Effector memory CD8-positive, alpha-beta T cell (primary cell): ENCODE measurements at regions not wholly inside any gene's neighbourhood (a gene's known extent, or its start where the extent isn't known, plus 50 kb on each side); places are given as distances from the start of the nearest gene placed in this dataset.
"Not testable (repeated sequence)": the region's sequence is repeated elsewhere in the genome, so short reads cannot be mapped to it uniquely, and the experiment has no call there.

Source experiments
- ATAC-seq: fragments of 150-1000 bp; cut with Tn5 transposase; replicated peaks from 2 replicates; pipeline ENCODE4 v1.10.0; 2021; ENCODE audit warnings: mild to moderate bottlenecking, moderate library complexity
- DNase-seq, 3 experiments: peaks; one replicate each; pipeline ENCODE4 v3.0.0; 2021
- H3K27ac Mint-ChIP-seq, 2 donors: one replicate each; pipeline ENCODE4 v1.8.0; 2022; ENCODE audit warnings: mild to moderate bottlenecking in 2 of 2, mixed read lengths in 2 of 2, moderate library complexity in 2 of 2
- H3K27me3 Mint-ChIP-seq, 2 donors: one replicate each; pipeline ENCODE4 v1.8.0; 2022; ENCODE audit warnings: mixed read lengths in 2 of 2
- H3K36me3 Mint-ChIP-seq: one replicate; pipeline ENCODE4 v1.8.0; 2022; ENCODE audit warnings: mild to moderate bottlenecking, moderate library complexity, mixed read lengths; ENCODE audit not compliant: insufficient read depth
- H3K4me1 Mint-ChIP-seq, 2 donors: one replicate each; pipeline ENCODE4 v1.8.0; 2022; ENCODE audit warnings: low read depth in 2 of 2, mixed read lengths in 2 of 2
- H3K4me3 Mint-ChIP-seq, 2 donors: one replicate each; pipeline ENCODE4 v1.8.0; 2022; ENCODE audit warnings: mild to moderate bottlenecking in 2 of 2, mixed read lengths in 2 of 2, moderate library complexity in 2 of 2
- H3K9me3 Mint-ChIP-seq, 2 donors: one replicate each; pipeline ENCODE4 v1.8.0; 2022; ENCODE audit warnings: mixed read lengths in 2 of 2

DNA sequence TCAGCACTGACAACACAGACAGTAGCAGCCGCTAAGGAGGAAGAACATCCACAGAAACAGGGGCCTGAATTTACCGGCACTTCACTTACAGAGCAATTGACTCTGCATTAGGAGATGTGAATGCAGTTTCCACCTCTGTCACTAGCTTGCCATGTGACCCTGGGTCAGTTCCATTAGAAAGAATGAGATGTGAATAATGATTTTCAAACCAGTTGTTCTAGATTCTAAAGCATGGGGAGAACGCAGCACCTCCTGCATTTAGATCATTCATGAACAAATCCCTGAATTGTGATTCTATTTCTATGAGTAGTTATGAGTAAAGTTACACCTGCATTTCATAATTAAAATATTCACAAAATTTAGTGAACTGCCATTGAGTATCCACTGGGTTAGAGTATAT, 197.3 kb upstream of the EXOC2 start:
- no peaks in the 10 kb centered on the region for H3K4me1 Mint-ChIP-seq
- no peak overlapping the region for H3K4me3 Mint-ChIP-seq
- H3K27me3 Mint-ChIP-seq: peaks cover 9 to 28% of the 10 kb centered on the region in 2 donors
- no peaks in the 10 kb centered on the region for H3K9me3 Mint-ChIP-seq
- H3K27ac Mint-ChIP-seq: no peak overlapping the region
- H3K36me3 Mint-ChIP-seq: no peaks in the 10 kb centered on the region
- ATAC-seq (no peak), DNase-seq (no peak)

DNA sequence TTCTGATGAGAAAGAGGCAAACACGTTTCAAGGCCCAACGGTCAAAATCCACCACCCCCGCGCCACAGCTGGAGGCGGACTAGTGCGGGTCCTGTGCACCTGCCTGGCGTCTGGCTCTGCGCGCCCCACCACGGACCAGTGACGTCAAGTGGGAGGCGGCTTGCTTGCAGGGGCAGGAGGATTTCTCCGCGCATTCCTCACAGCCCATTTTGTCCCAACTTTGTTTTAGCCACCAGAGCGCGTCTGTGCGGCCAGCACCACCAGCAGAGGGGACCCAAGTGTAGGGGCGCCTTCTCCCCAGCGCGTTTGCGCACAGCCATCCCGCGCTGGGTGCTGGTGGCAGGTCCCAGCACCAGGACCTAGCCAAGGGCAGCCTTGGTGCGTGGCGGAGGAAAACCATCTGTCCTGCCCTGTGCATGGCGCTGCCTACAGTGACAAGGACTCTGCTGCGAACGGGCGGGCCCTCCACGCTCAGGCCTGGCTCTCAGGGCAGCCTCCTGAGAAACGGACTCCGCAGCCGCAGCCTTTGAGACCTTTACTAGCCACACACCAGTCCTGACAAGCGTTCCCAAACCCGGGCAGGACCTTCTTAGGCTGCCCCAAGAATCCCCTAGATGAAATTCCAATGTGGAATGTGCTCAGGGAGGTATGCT, 194.8 kb upstream of the EXOC2 start:
- ATAC-seq (no peak), DNase-seq (no peak)
- H3K4me1 Mint-ChIP-seq: peaks cover 0 to 7% of the 10 kb centered on the region in 2 donors
- H3K4me3 Mint-ChIP-seq: no peak overlapping the region
- H3K27me3 Mint-ChIP-seq: peaks cover 20 to 37% of the 10 kb centered on the region in 2 donors
- no peak overlapping the region for H3K27ac Mint-ChIP-seq
- H3K9me3 Mint-ChIP-seq: no peaks in the 10 kb centered on the region
- H3K36me3 Mint-ChIP-seq: no peaks in the 10 kb centered on the region

DNA sequence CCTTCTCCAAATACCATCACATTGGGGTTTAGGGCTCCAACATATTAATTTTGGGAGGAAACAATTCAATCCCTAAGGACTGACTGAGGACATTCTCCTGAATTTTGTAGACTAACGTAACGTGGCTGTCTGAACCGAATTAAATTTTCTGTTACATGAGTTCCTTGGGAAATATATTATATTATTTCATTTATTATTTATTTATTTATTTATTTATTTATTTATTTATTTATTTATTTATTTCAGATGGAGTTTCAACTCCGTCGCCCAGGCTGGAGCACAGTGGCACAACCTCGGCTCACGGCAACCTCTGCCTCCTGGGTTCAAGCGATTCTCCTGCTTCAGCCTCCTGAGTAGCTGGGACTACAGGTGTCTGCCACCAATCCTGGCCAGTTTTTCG, 193.2 kb upstream of the EXOC2 start:
- H3K4me1 Mint-ChIP-seq, H3K36me3 Mint-ChIP-seq, H3K27ac Mint-ChIP-seq, ATAC-seq, H3K9me3 Mint-ChIP-seq, DNase-seq, H3K4me3 Mint-ChIP-seq: not testable (repeated sequence)
- peaks cover 31 to 53% of the 10 kb centered on the region in 2 donors for H3K27me3 Mint-ChIP-seq

DNA sequence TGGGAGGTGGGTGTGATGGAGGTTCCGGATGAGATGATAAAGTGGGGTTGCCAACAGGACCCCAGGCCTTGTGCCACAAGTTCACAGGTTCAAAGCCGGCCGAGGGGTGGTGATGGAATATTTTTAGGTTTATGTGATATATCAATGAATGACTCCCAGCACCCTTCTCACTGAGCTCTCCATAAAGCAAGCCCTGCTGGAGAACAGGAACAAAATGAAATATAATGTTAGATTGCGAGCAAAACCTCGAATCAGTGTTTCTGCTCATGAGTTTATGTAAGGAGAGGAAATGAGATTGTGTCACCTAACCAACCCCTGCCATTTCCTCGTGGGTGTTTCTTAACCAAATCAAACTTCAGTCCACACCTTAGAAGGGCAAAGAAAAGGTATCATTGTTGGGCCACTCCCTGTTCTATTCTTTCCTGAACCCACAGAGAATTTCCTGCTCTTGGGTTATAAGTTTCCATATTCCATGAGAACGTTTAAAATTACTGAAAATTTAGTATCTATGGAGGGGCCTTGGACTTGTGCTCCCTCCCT, 192.2 kb upstream of the EXOC2 start:
- Mint-ChIP-seq H3K4me3 (no peak overlapping the region), H3K4me1 (peaks cover 0 to 7% of the 10 kb centered on the region in 2 donors), H3K9me3 (no peaks in the 10 kb centered on the region), H3K27me3 (peaks cover 38 to 59% of the 10 kb centered on the region in 2 donors), H3K27ac (no peak overlapping the region), H3K36me3 (no peaks in the 10 kb centered on the region)
- no peak for ATAC-seq
- no peak for DNase-seq

DNA sequence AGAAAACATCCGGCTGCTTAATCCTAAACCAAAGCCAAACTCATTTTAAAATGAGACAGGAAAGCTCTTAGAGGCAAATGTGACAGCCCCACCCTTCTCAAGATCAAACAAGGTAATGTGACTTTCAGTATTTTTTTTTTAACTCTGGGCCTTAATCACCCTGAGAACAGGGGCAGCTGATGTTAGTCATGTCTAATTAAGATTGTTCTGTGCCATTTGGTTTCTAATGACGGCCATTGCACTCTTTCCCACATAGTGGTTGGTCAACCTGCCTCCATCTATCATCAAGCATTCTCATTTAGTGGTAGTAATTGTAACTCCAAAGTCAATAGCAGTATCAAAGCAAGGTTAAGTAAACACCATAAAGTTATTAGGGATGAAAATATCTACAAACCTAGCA, 191.6 kb upstream of the EXOC2 start:
- DNase-seq (no peak), ATAC-seq (no peak)
- Mint-ChIP-seq H3K9me3 (no peaks in the 10 kb centered on the region), H3K27me3 (peaks cover 44 to 60% of the 10 kb centered on the region in 2 donors), H3K4me1 (peaks cover 0 to 7% of the 10 kb centered on the region in 2 donors), H3K27ac (no peak overlapping the region), H3K36me3 (no peaks in the 10 kb centered on the region), H3K4me3 (no peak overlapping the region)

DNA sequence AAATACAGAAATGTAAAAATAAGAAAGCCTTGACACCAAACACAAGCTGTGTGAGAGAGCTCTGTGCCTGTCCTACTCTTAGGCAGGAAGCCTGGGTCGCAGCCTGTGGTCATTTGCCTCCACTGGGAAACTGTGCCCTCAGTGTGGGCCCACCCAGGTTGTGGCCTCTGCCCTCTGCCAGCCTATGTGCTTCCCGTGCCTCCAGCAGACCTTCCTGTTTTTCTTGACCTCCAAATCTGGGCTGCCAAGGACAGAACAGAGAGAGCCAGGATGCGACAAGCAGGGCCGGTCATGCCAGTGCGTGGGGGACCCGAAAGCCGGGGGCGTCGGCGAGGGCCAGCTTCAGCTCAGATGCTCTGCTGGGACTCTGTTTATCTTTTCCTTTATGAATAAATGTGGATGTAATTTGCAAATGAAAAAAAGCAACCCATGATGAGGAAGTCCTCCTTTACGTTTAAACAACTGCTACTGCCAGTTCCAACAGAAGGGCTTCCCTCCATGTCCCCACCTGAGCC, 189.2 kb upstream of the EXOC2 start:
- Mint-ChIP-seq H3K27ac (no peak overlapping the region), H3K27me3 (peaks cover 57 to 76% of the 10 kb centered on the region in 2 donors), H3K9me3 (no peaks in the 10 kb centered on the region), H3K36me3 (no peaks in the 10 kb centered on the region), H3K4me1 (peaks cover 0 to 7% of the 10 kb centered on the region in 2 donors), H3K4me3 (no peak overlapping the region)
- DNase-seq (no peak), ATAC-seq (no peak)

DNA sequence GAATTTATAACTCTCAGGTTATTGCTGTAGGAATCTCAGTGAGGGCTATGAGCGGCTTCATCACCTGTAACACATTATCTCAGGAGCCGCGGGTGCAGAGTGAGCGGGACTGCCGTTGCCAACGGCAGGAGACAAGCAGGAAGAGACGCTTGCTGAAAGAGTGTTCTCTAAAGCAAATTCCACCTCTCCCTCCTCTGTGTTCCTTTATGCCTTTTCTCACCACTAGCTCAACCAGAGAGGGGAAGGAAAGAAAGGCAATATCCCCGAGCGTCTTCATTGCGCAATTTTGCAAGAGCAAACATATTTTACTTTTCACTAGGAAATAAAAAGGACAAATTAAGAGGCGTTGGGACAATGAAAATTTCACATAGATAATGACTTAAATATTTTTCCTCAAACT, 185.2 kb upstream of the EXOC2 start:
- peaks cover 58 to 87% of the 10 kb centered on the region in 2 donors for H3K27me3 Mint-ChIP-seq
- no peak for ATAC-seq
- no peak for DNase-seq
- no peak overlapping the region for H3K4me3 Mint-ChIP-seq
- no peaks in the 10 kb centered on the region for H3K9me3 Mint-ChIP-seq
- H3K4me1 Mint-ChIP-seq: no peaks in the 10 kb centered on the region
- peaks cover 1% of the 10 kb centered on the region for H3K36me3 Mint-ChIP-seq
- H3K27ac Mint-ChIP-seq: no peak overlapping the region

DNA sequence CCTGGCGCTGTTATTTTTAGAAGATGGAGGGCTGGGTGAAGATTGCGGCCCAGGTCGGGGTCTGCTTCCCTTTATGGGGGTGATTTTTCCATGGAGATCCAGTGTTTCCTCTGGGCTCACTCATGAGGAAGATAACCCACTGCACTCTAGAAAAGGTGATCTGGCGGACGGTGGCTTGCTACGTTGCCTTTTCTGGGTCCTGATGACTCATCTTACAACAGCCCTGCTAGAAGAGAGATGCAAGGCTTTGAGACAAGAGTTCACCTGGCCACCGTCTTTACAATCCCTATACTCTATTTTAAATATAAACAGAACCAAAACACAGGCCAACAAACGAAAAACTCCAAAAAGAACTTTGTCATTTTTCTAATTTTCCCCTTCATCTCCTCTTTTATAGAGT, 182.1 kb upstream of the EXOC2 start:
- Mint-ChIP-seq H3K27ac (no peak overlapping the region), H3K4me1 (no peaks in the 10 kb centered on the region), H3K4me3 (no peak overlapping the region), H3K27me3 (peaks cover 51 to 74% of the 10 kb centered on the region in 2 donors), H3K9me3 (peaks cover 0 to 1% of the 10 kb centered on the region in 2 donors), H3K36me3 (peaks cover 3% of the 10 kb centered on the region)
- DNase-seq: no peak
- ATAC-seq: no peak

DNA sequence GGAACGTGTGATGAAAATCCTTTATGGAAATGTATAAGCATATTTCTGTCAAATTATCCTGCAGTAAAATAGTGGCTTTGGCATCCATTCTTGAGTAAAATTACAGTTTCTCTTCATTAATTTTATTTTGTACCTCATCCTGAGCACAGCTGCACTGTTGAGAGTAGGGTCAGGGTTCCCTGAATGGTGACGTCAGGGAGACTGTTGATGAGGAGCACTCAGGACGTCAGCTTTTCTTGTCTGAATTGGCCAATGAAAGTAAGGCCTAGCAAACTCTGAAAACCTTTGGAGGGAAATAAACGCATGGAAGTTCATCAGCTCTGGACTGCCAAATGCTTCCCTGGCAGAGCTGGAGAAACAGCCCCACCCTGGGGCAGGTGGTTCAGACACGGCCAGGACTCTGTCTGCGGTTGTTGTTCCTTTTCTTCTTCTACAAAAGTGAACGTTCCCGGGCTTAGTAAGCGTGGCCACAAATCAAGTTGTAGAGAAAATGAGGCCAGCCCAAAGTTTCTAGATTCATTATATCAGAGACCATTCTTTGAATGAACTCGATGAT, 179.7 kb upstream of the EXOC2 start:
- Mint-ChIP-seq H3K9me3 (peaks cover 0 to 1% of the 10 kb centered on the region in 2 donors), H3K36me3 (peaks cover 3% of the 10 kb centered on the region), H3K4me1 (no peaks in the 10 kb centered on the region), H3K4me3 (no peak overlapping the region), H3K27me3 (peaks cover 47 to 74% of the 10 kb centered on the region in 2 donors), H3K27ac (no peak overlapping the region)
- no peak for DNase-seq
- ATAC-seq: no peak

DNA sequence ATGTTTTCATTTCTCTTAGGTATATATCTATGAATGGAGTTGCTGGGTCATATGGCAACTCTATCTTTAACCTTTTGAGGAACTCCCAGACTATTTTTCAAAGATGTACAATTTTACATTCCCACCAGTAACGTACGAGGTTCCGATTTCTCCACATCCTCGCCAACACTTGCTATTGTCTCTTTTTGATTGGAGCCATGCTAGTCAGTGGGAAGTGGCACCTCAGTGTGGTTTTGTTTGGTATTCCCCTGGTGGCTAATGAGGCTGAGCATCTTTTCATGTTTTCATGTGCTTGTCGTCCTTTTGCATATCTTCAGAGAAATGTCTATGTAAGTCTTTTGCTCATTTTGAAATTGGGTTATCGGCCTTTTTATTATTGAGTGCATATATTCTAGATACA, 178.6 kb upstream of the EXOC2 start:
- peaks cover 44 to 65% of the 10 kb centered on the region in 2 donors for H3K27me3 Mint-ChIP-seq
- peaks cover 3% of the 10 kb centered on the region for H3K36me3 Mint-ChIP-seq
- peaks cover 0 to 1% of the 10 kb centered on the region in 2 donors for H3K9me3 Mint-ChIP-seq
- H3K4me1 Mint-ChIP-seq: no peaks in the 10 kb centered on the region
- DNase-seq: no peak
- H3K27ac Mint-ChIP-seq: no peak overlapping the region
- no peak for ATAC-seq
- H3K4me3 Mint-ChIP-seq: no peak overlapping the region

DNA sequence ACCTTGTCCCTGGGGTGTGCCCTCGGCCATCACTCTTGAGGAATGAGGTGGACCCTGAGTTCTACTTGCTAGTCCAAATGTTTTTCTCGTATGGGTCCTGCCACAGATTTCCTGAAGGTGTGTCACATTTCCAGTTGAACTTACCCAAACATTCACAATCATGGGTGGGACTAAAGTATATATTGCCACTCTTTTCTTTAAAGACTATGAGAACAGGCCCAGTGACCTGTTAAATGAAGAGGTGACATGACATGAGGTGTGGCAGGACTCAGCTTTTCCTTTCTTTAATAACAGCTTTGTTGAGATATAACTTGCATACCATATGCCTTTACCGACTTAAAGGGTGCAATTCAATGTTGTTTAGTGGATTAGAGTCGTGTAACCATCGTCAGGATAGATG, 177.2 kb upstream of the EXOC2 start:
- Mint-ChIP-seq H3K36me3 (peaks cover 3% of the 10 kb centered on the region), H3K9me3 (peaks cover 0 to 1% of the 10 kb centered on the region in 2 donors), H3K4me1 (no peaks in the 10 kb centered on the region), H3K27me3 (peaks cover 44 to 67% of the 10 kb centered on the region in 2 donors), H3K4me3 (no peak overlapping the region), H3K27ac (no peak overlapping the region)
- DNase-seq (no peak), ATAC-seq (no peak)

DNA sequence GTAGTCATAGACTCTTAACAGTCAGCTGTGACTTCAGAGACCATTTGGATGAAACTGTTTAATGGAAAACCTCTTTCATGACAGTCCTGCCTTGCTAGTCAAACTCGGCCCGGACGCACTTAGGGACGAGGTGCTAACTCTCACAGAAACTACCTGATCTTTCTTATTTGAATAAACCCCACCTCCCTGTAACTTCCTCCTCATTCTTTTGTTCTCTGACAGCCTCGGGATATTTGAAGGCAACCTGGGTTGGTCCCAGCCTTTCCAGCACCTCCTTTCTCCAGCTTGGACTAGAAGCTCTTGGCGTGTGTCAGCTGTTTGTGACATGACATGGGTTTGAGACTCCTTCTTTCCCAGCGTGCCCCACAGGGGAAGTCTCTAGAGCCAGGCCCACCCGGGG, 175.3 kb upstream of the EXOC2 start:
- Mint-ChIP-seq H3K9me3 (peaks cover 0 to 1% of the 10 kb centered on the region in 2 donors), H3K36me3 (peaks cover 2% of the 10 kb centered on the region), H3K4me1 (no peaks in the 10 kb centered on the region), H3K27me3 (peaks cover 48 to 63% of the 10 kb centered on the region in 2 donors), H3K4me3 (no peak overlapping the region), H3K27ac (no peak overlapping the region)
- ATAC-seq (no peak), DNase-seq (no peak)

DNA sequence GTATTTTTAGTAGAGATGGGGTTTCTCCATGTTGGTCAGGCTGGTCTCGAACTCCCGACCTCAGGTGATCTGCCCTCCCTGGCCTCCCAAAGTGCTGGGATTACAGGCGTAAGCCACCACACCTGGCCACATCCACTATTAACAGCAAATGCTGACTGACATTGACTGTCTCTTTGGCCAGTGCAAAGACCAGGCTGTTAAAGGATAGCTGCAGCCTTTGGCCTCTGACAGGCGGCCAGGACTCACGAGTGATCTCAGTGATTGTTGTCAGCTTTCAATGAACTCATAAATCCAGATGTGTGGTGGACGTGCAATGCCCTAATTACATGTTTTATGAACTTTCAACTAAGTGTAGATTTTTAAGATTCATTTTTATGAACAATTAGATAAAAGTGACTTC, 174.4 kb upstream of the EXOC2 start:
- Mint-ChIP-seq H3K9me3 (peaks cover 0 to 1% of the 10 kb centered on the region in 2 donors), H3K27ac (no peak overlapping the region), H3K27me3 (peaks cover 39 to 55% of the 10 kb centered on the region in 2 donors), H3K4me1 (no peaks in the 10 kb centered on the region), H3K4me3 (no peak overlapping the region), H3K36me3 (no peaks in the 10 kb centered on the region)
- DNase-seq: no peak
- ATAC-seq: no peak

DNA sequence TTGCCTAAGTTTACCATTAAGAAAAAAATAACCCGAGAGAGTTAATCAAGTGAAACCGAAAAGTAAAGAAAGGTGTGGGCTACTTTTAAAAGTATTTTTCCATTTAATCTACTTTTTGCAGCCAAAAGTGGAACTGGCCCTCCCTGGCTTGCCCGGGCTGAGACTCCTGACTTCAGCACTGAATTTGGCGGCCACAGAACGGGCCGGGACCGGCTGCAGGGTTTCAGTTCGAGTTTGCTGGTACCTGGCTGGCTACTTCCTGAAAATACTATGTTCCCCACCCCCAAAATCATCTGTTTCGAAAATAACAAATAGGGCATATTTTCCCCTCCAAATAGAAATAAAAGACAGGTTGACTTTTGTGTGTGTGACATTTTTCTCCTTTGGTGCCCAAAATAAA, 173.4 kb upstream of the EXOC2 start:
- H3K27me3 Mint-ChIP-seq: peaks cover 42 to 62% of the 10 kb centered on the region in 2 donors
- no peaks in the 10 kb centered on the region for H3K36me3 Mint-ChIP-seq
- H3K27ac Mint-ChIP-seq: no peak overlapping the region
- H3K9me3 Mint-ChIP-seq: peaks cover 0 to 1% of the 10 kb centered on the region in 2 donors
- H3K4me3 Mint-ChIP-seq: no peak overlapping the region
- no peaks in the 10 kb centered on the region for H3K4me1 Mint-ChIP-seq
- DNase-seq: no peak
- no peak for ATAC-seq
